Naive B cell (primary cell): ENCODE measurements at regions not wholly inside any gene's neighbourhood (a gene's known extent, or its start where the extent isn't known, plus 50 kb on each side); places are given as distances from the start of the nearest gene placed in this dataset.

Source experiments
- ATAC-seq, 2 donors: fragments of 150-1000 bp; cut with Tn5 transposase; 2 replicates each; pipeline ENCODE4 v1.10.0; 2021; ENCODE audit warnings: low read depth in 2 of 2, mild to moderate bottlenecking in 2 of 2, moderate library complexity in 2 of 2
- DNase-seq: peaks from one replicate; pipeline ENCODE4 v3.0.0; 2022
- H3K27ac Mint-ChIP-seq, 6 donors: one replicate each; pipeline ENCODE4 v1.8.0; 2020 to 2022; ENCODE audit warnings: mild to moderate bottlenecking in 6 of 6, mixed read lengths in 6 of 6, moderate library complexity in 5 of 6, inconsistent platforms in 2 of 6
- H3K27me3 Mint-ChIP-seq, 3 donors: one replicate each; pipeline ENCODE4 v1.8.0; 2021 to 2022; ENCODE audit warnings: mixed read lengths in 3 of 3, mild to moderate bottlenecking in 1 of 3
- H3K36me3 Mint-ChIP-seq, 2 donors: one replicate each; pipeline ENCODE4 v1.8.0; 2020 to 2022; ENCODE audit warnings: mixed read lengths in 2 of 2, inconsistent platforms in 1 of 2, mild to moderate bottlenecking in 1 of 2
- H3K4me1 Mint-ChIP-seq, 3 donors: one replicate each; pipeline ENCODE4 v1.8.0; 2020 to 2022; ENCODE audit warnings: mixed read lengths in 3 of 3, inconsistent platforms in 1 of 3, mild to moderate bottlenecking in 1 of 3, moderate library complexity in 1 of 3
- H3K4me3 Mint-ChIP-seq, 8 donors: one replicate each; pipeline ENCODE4 v1.8.0; 2020 to 2022; ENCODE audit warnings: mild to moderate bottlenecking in 8 of 8, mixed read lengths in 8 of 8, moderate library complexity in 8 of 8, inconsistent platforms in 2 of 8
- H3K9me3 Mint-ChIP-seq, 7 donors: one replicate each; pipeline ENCODE4 v1.8.0; 2020 to 2022; ENCODE audit warnings: mixed read lengths in 7 of 7, mild to moderate bottlenecking in 5 of 7, inconsistent platforms in 2 of 7, moderate library complexity in 1 of 7

GRCh38 chrX:150165776-150166610 lies 197.1 kb upstream of the MAMLD1 start:
- DNase-seq (no peak), ATAC-seq (no peak)
- Mint-ChIP-seq H3K4me1 (no peaks in the 10 kb centered on the region), H3K4me3 (no peak overlapping the region), H3K27me3 (no peaks in the 10 kb centered on the region), H3K9me3 (no peaks in the 10 kb centered on the region), H3K27ac (no peak overlapping the region), H3K36me3 (no peaks in the 10 kb centered on the region)

GRCh38 chrX:150167482-150168324 lies 195.4 kb upstream of the MAMLD1 start:
- Mint-ChIP-seq H3K36me3 (no peaks in the 10 kb centered on the region), H3K4me3 (no peak overlapping the region), H3K9me3 (peaks cover 0 to 4% (median 0%) of the 10 kb centered on the region in 7 donors), H3K4me1 (no peaks in the 10 kb centered on the region), H3K27ac (no peak overlapping the region), H3K27me3 (no peaks in the 10 kb centered on the region)
- no peak for DNase-seq
- no peak for ATAC-seq

- H3K4me1 Mint-ChIP-seq, result no peaks in the 10 kb centered on the region
- peaks cover 3 to 20% (median 8%) of the 10 kb centered on the region in 7 donors for H3K9me3 Mint-ChIP-seq
- H3K27ac Mint-ChIP-seq, result no peak overlapping the region
- ATAC-seq, result no peak
- peaks cover 0 to 12% (median 8%) of the 10 kb centered on the region in 3 donors for H3K27me3 Mint-ChIP-seq
- no peak overlapping the region for H3K4me3 Mint-ChIP-seq
- H3K36me3 Mint-ChIP-seq, result no peaks in the 10 kb centered on the region
- DNase-seq, result no peak
Measured at GRCh38 chrX:150182161-150182560, 181.0 kb upstream of the MAMLD1 start.

GRCh38 chrX:150184491-150184890 lies 178.6 kb upstream of the MAMLD1 start:
- no peak for ATAC-seq
- Mint-ChIP-seq H3K27me3 (peaks cover 0 to 8% (median 4%) of the 10 kb centered on the region in 3 donors), H3K36me3 (no peaks in the 10 kb centered on the region), H3K4me1 (no peaks in the 10 kb centered on the region), H3K4me3 (no peak overlapping the region), H3K9me3 (peaks cover 0 to 5% (median 2%) of the 10 kb centered on the region in 7 donors), H3K27ac (no peak overlapping the region)
- no peak for DNase-seq

GRCh38 chrX:150185766-150186165 lies 177.4 kb upstream of the MAMLD1 start:
- ATAC-seq (no peak), DNase-seq (no peak)
- H3K4me1 Mint-ChIP-seq, result no peaks in the 10 kb centered on the region
- no peak overlapping the region for H3K27ac Mint-ChIP-seq
- H3K4me3 Mint-ChIP-seq, result no peak overlapping the region
- peaks cover 0 to 8% (median 0%) of the 10 kb centered on the region in 3 donors for H3K27me3 Mint-ChIP-seq
- peaks cover 0 to 2% (median 0%) of the 10 kb centered on the region in 7 donors for H3K9me3 Mint-ChIP-seq
- no peaks in the 10 kb centered on the region for H3K36me3 Mint-ChIP-seq

GRCh38 chrX:150192816-150193215 lies 170.3 kb upstream of the MAMLD1 start:
- ATAC-seq (no peak), DNase-seq (no peak)
- Mint-ChIP-seq H3K27ac (no peak overlapping the region), H3K9me3 (peaks cover 0 to 2% (median 0%) of the 10 kb centered on the region in 7 donors), H3K4me3 (no peak overlapping the region), H3K36me3 (no peaks in the 10 kb centered on the region), H3K4me1 (no peaks in the 10 kb centered on the region), H3K27me3 (no peaks in the 10 kb centered on the region)

GRCh38 chrX:150196285-150196684 lies 166.8 kb upstream of the MAMLD1 start:
- ATAC-seq, result no peak
- no peak overlapping the region for H3K27ac Mint-ChIP-seq

GRCh38 chrX:150197388-150197787 lies 165.7 kb upstream of the MAMLD1 start:
- Mint-ChIP-seq H3K4me1 (peaks cover 0 to 5% (median 0%) of the 10 kb centered on the region in 3 donors), H3K9me3 (peaks cover 0 to 2% (median 0%) of the 10 kb centered on the region in 7 donors), H3K27ac (no peak overlapping the region), H3K36me3 (no peaks in the 10 kb centered on the region), H3K27me3 (no peaks in the 10 kb centered on the region), H3K4me3 (no peak overlapping the region)
- DNase-seq, result no peak
- ATAC-seq, result no peak

More at GRCh38 chrX:150196285-150196684, 166.8 kb upstream of the MAMLD1 start:
- H3K4me3 Mint-ChIP-seq, result peak overlapping the region in 1 of 8 donors; percentile 33
- no peak for DNase-seq
- peaks cover 0 to 5% (median 0%) of the 10 kb centered on the region in 3 donors for H3K4me1 Mint-ChIP-seq
- H3K27me3 Mint-ChIP-seq, result no peaks in the 10 kb centered on the region
- peaks cover 0 to under 1% (median 0%) of the 10 kb centered on the region in 7 donors for H3K9me3 Mint-ChIP-seq
- H3K36me3 Mint-ChIP-seq, result no peaks in the 10 kb centered on the region

GRCh38 chrX:150198776-150199175 lies 164.3 kb upstream of the MAMLD1 start:
- H3K4me1 Mint-ChIP-seq, result peaks cover 0 to 5% (median 0%) of the 10 kb centered on the region in 3 donors
- H3K36me3 Mint-ChIP-seq, result no peaks in the 10 kb centered on the region
- no peak overlapping the region for H3K4me3 Mint-ChIP-seq
- no peak overlapping the region for H3K27ac Mint-ChIP-seq
- DNase-seq (no peak), ATAC-seq (no peak)
- no peaks in the 10 kb centered on the region for H3K27me3 Mint-ChIP-seq
- peaks cover 0 to 2% (median 0%) of the 10 kb centered on the region in 7 donors for H3K9me3 Mint-ChIP-seq

GRCh38 chrX:150199181-150199580 lies 163.9 kb upstream of the MAMLD1 start:
- Mint-ChIP-seq H3K27ac (no peak overlapping the region), H3K4me3 (no peak overlapping the region), H3K27me3 (no peaks in the 10 kb centered on the region), H3K36me3 (no peaks in the 10 kb centered on the region), H3K9me3 (peaks cover 0 to 2% (median 0%) of the 10 kb centered on the region in 7 donors), H3K4me1 (peaks cover 0 to 5% (median 0%) of the 10 kb centered on the region in 3 donors)
- DNase-seq (no peak), ATAC-seq (no peak)

- Mint-ChIP-seq H3K9me3 (peaks cover 0 to 2% (median 0%) of the 10 kb centered on the region in 7 donors), H3K27me3 (no peaks in the 10 kb centered on the region), H3K4me1 (peaks cover 0 to 5% (median 0%) of the 10 kb centered on the region in 3 donors), H3K27ac (no peak overlapping the region), H3K36me3 (no peaks in the 10 kb centered on the region), H3K4me3 (no peak overlapping the region)
- no peak for ATAC-seq
- DNase-seq, result no peak
Measured at GRCh38 chrX:150199803-150200202, 163.3 kb upstream of the MAMLD1 start.

- Mint-ChIP-seq H3K36me3 (no peaks in the 10 kb centered on the region), H3K27ac (no peak overlapping the region), H3K4me1 (peaks cover 0 to 5% (median 0%) of the 10 kb centered on the region in 3 donors), H3K9me3 (peaks cover 0 to 2% (median 0%) of the 10 kb centered on the region in 7 donors), H3K27me3 (no peaks in the 10 kb centered on the region), H3K4me3 (no peak overlapping the region)
- no peak for ATAC-seq
- no peak for DNase-seq
Measured at GRCh38 chrX:150200361-150200760, 162.8 kb upstream of the MAMLD1 start.

GRCh38 chrX:150200820-150201287 lies 162.3 kb upstream of the MAMLD1 start:
- Mint-ChIP-seq H3K4me3 (no peak overlapping the region), H3K36me3 (no peaks in the 10 kb centered on the region), H3K27ac (no peak overlapping the region), H3K27me3 (no peaks in the 10 kb centered on the region), H3K4me1 (peaks cover 0 to 5% (median 0%) of the 10 kb centered on the region in 3 donors), H3K9me3 (peaks cover 0 to 2% (median 0%) of the 10 kb centered on the region in 7 donors)
- ATAC-seq (no peak), DNase-seq (no peak)
